ENCODE measurements at regions not wholly inside any gene's neighbourhood (a gene's known extent, or its start where the extent isn't known, plus 50 kb on each side); places are given as distances from the start of the nearest gene placed in this dataset.

- no peak for DNase-seq (ENCODE audit: low read depth)
These were observed 109.6 kb downstream of the ICOS start for GRCh38 chr2:204046145-204046544.

- DNase-seq (ENCODE audit: low read depth): no peak
These were observed 113.1 kb downstream of the ICOS start for GRCh38 chr2:204049635-204050034.

GRCh38 chr2:204050681-204051080, 114.1 kb downstream of the ICOS start:
- DNase-seq (ENCODE audit: low read depth): no peak

- DNase-seq (ENCODE audit: low read depth): no peak
These were observed 114.9 kb downstream of the ICOS start for GRCh38 chr2:204051476-204051875.

- DNase-seq (ENCODE audit: low read depth): no peak
These were observed 115.5 kb downstream of the ICOS start for GRCh38 chr2:204051984-204052556.

GRCh38 chr2:204059016-204059415, 122.5 kb downstream of the ICOS start:
- DNase-seq (ENCODE audit: low read depth): no peak

- no peak for DNase-seq (ENCODE audit: low read depth)
These were observed 124.3 kb downstream of the ICOS start for GRCh38 chr2:204060841-204061240.

- DNase-seq (ENCODE audit: low read depth): no peak
These were observed 124.7 kb downstream of the ICOS start for GRCh38 chr2:204061241-204061640.

- DNase-seq (ENCODE audit: low read depth): no peak
These were observed 127.6 kb downstream of the ICOS start for GRCh38 chr2:204064119-204064518.

GRCh38 chr2:204065566-204065965, 129.0 kb downstream of the ICOS start:
- DNase-seq (ENCODE audit: low read depth): no peak

- DNase-seq (ENCODE audit: low read depth): no peak
These were observed 129.5 kb downstream of the ICOS start for GRCh38 chr2:204066051-204066450.

GRCh38 chr2:204069804-204070203, 133.2 kb downstream of the ICOS start:
- no peak for DNase-seq (ENCODE audit: low read depth)

- DNase-seq (ENCODE audit: low read depth): peak; percentile 24
These were observed 136.1 kb downstream of the ICOS start for GRCh38 chr2:204072443-204073324.

- DNase-seq (ENCODE audit: low read depth): no peak
These were observed 137.9 kb downstream of the ICOS start for GRCh38 chr2:204074456-204074855.

- DNase-seq (ENCODE audit: low read depth): no peak
These were observed 141.6 kb downstream of the ICOS start for GRCh38 chr2:204078003-204078698.

- no peak for DNase-seq (ENCODE audit: low read depth)
These were observed 145.2 kb downstream of the ICOS start for GRCh38 chr2:204081487-204082425.

GRCh38 chr2:204086167-204086566, 149.6 kb downstream of the ICOS start:
- DNase-seq (ENCODE audit: low read depth): no peak

GRCh38 chr2:204089105-204089504, 152.5 kb downstream of the ICOS start:
- no peak for DNase-seq (ENCODE audit: low read depth)

- no peak for DNase-seq (ENCODE audit: low read depth)
These were observed 153.0 kb downstream of the ICOS start for GRCh38 chr2:204089574-204089973.

GRCh38 chr2:204090021-204090420, 153.5 kb downstream of the ICOS start:
- DNase-seq (ENCODE audit: low read depth): no peak

- DNase-seq (ENCODE audit: low read depth): no peak
These were observed 168.2 kb downstream of the ICOS start for GRCh38 chr2:204104811-204105210.

- peak; percentile 35 for DNase-seq (ENCODE audit: low read depth)
These were observed 171.8 kb downstream of the ICOS start for GRCh38 chr2:204108330-204108751.
